GM12878 (cell line): ENCODE measurements at regions not wholly inside any gene's neighbourhood (a gene's known extent, or its start where the extent isn't known, plus 50 kb on each side); places are given as distances from the start of the nearest gene placed in this dataset.

ENCODE experiments used
- ASH2L ChIP-seq: fragments of 300-600, 200-600 bp; sonication (generic); IDR thresholded peaks from 2 replicates; pipeline ENCODE4 v1.6.1; 2017; ENCODE audit warnings: low read depth, mild to moderate bottlenecking, borderline replicate concordance
- SUPT20H ChIP-seq: IDR thresholded peaks from 2 replicates; pipeline ENCODE4 v1.6.1; 2011; ENCODE audit warnings: low read depth, mild to moderate bottlenecking, low read length, moderate library complexity, borderline replicate concordance; ENCODE audit not compliant: control insufficient read depth
- ZNF274 ChIP-seq: IDR thresholded peaks from one replicate; pipeline ENCODE4 v1.8.0; 2011; ENCODE audit not compliant: insufficient read length, insufficient read depth
- TF ChIP-seq, protein P1 (sequence below): IDR thresholded peaks from 2 replicates; pipeline ENCODE4 v1.6.1; 2012; ENCODE audit warnings: low read depth, low read length, improper control_type of control experiment
- TF ChIP-seq, protein P2 (sequence below): fragments of 450-650 bp; formaldehyde crosslinking; IDR thresholded peaks from 2 replicates; pipeline ENCODE4 v1.4.0; 2020; ENCODE audit warnings: mild to moderate bottlenecking, moderate library complexity
- TF ChIP-seq, protein P3 (sequence below), 3 experiments: IDR thresholded peaks in 2 of 3; conservative IDR thresholded peaks in 1 of 3; 2 replicates each; pipeline ENCODE4 v1.5.1; 2011; ENCODE audit warnings: low read depth in 3 of 3, low read length in 3 of 3, mild to moderate bottlenecking in 3 of 3, control low read depth in 2 of 3, moderate library complexity in 2 of 3, inconsistent platforms in 1 of 3, mixed read lengths in 1 of 3; ENCODE audit not compliant: control insufficient read depth in 2 of 3, insufficient read depth in 1 of 3; ENCODE audit errors: extremely low read depth in 1 of 3

DNA sequence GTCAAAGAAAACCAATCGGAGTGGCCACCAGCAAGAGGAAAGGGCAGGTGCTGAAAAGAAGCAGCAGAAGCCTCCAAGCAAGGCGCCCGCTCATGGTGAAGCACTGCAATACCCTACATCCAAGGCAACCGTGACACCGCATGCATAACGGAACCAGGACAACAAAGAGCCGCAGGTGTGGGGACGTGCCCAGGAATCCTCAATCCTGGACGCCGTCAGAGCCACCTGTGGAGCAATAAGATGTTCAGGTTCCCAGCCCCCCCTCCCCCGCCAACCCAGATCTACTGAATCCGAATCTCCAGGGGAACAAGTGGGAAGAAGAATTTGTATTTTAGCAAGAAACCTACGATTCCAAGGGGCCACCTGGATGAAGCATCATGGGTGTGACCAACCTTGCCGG lies 70.8 kb downstream of the SHANK2 start:
- TF ChIP-seq, protein P1, sequence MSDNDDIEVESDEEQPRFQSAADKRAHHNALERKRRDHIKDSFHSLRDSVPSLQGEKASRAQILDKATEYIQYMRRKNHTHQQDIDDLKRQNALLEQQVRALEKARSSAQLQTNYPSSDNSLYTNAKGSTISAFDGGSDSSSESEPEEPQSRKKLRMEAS = no peak
- TF ChIP-seq, protein P2, sequence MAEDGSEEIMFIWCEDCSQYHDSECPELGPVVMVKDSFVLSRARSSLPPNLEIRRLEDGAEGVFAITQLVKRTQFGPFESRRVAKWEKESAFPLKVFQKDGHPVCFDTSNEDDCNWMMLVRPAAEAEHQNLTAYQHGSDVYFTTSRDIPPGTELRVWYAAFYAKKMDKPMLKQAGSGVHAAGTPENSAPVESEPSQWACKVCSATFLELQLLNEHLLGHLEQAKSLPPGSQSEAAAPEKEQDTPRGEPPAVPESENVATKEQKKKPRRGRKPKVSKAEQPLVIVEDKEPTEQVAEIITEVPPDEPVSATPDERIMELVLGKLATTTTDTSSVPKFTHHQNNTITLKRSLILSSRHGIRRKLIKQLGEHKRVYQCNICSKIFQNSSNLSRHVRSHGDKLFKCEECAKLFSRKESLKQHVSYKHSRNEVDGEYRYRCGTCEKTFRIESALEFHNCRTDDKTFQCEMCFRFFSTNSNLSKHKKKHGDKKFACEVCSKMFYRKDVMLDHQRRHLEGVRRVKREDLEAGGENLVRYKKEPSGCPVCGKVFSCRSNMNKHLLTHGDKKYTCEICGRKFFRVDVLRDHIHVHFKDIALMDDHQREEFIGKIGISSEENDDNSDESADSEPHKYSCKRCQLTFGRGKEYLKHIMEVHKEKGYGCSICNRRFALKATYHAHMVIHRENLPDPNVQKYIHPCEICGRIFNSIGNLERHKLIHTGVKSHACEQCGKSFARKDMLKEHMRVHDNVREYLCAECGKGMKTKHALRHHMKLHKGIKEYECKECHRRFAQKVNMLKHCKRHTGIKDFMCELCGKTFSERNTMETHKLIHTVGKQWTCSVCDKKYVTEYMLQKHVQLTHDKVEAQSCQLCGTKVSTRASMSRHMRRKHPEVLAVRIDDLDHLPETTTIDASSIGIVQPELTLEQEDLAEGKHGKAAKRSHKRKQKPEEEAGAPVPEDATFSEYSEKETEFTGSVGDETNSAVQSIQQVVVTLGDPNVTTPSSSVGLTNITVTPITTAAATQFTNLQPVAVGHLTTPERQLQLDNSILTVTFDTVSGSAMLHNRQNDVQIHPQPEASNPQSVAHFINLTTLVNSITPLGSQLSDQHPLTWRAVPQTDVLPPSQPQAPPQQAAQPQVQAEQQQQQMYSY (CRISPR knock-in tag) = no peak
- TF ChIP-seq ZNF274 = no peak
- TF ChIP-seq, protein P3, sequence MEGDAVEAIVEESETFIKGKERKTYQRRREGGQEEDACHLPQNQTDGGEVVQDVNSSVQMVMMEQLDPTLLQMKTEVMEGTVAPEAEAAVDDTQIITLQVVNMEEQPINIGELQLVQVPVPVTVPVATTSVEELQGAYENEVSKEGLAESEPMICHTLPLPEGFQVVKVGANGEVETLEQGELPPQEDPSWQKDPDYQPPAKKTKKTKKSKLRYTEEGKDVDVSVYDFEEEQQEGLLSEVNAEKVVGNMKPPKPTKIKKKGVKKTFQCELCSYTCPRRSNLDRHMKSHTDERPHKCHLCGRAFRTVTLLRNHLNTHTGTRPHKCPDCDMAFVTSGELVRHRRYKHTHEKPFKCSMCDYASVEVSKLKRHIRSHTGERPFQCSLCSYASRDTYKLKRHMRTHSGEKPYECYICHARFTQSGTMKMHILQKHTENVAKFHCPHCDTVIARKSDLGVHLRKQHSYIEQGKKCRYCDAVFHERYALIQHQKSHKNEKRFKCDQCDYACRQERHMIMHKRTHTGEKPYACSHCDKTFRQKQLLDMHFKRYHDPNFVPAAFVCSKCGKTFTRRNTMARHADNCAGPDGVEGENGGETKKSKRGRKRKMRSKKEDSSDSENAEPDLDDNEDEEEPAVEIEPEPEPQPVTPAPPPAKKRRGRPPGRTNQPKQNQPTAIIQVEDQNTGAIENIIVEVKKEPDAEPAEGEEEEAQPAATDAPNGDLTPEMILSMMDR (IDR thresholded peaks at IDR 0.05 in 2 of 3, conservative IDR thresholded peaks at IDR 0.05 in 1 of 3; ENCODE audit: control insufficient read depth in 2 of 3, extremely low read depth in 1 of 3, insufficient read depth in 1 of 3, low read depth in 3 of 3, low read length in 3 of 3) = no peak
- no peak for TF ChIP-seq SUPT20H
- TF ChIP-seq ASH2L = no peak
